ENCODE measurements at regions not wholly inside any gene's neighbourhood (a gene's known extent, or its start where the extent isn't known, plus 50 kb on each side); places are given as distances from the start of the nearest gene placed in this dataset.
"Not testable (repeated sequence)": the region's sequence is repeated elsewhere in the genome, so short reads cannot be mapped to it uniquely, and the experiment has no call there.

- Mint-ChIP-seq H3K27me3 (ENCODE audit: low read depth in 2 of 2) (no peaks in the 10 kb centered on the region), H3K4me1 (no peaks in the 10 kb centered on the region), H3K9me3 (peaks cover 2 to 6% of the 10 kb centered on the region in 2 donors), H3K27ac (no peak overlapping the region), H3K4me3 (no peak overlapping the region), H3K36me3 (no peaks in the 10 kb centered on the region)
- no peak for DNase-seq
- H3K9me3 ChIP-seq (ENCODE audit: control insufficient read depth, insufficient read depth, low read length) = no peaks in the 10 kb centered on the region
- 92% methylated on average over 6 of the region's 6 CpGs for WGBS (ENCODE audit: insufficient coverage)
- no peak for ATAC-seq
- no peak for TF ChIP-seq CTCF (IDR thresholded peaks at IDR 0.05)
- H3K4me3 ChIP-seq (ENCODE audit: low read length) = no peak overlapping the region
- no peaks in the 10 kb centered on the region for H3K27me3 ChIP-seq (ENCODE audit: control insufficient read depth, insufficient read depth, low read length)
- H3K27ac ChIP-seq (ENCODE audit: low read length) = no peak overlapping the region
- H3K36me3 ChIP-seq (ENCODE audit: control insufficient read depth, insufficient read depth, low read length) = no peaks in the 10 kb centered on the region
- intact Hi-C loops (cut with micrococcal nuclease) = no loop called here
- no peaks in the 10 kb centered on the region for H3K4me1 ChIP-seq (ENCODE audit: control insufficient read depth, insufficient read depth, low read length)
Observed at GRCh38 chr5:83856881-83857280, 136.2 kb upstream of the HAPLN1 start.

GRCh38 chr5:83850412-83850811, 129.8 kb upstream of the HAPLN1 start:
- H3K4me1 Mint-ChIP-seq; H3K27ac ChIP-seq (ENCODE audit: low read length); ATAC-seq; DNase-seq; H3K27me3 Mint-ChIP-seq (ENCODE audit: low read depth in 2 of 2); intact Hi-C loops (cut with micrococcal nuclease); H3K9me3 ChIP-seq (ENCODE audit: control insufficient read depth, insufficient read depth, low read length); H3K36me3 ChIP-seq (ENCODE audit: control insufficient read depth, insufficient read depth, low read length); H3K4me3 ChIP-seq (ENCODE audit: low read length); H3K4me3 Mint-ChIP-seq; H3K4me1 ChIP-seq (ENCODE audit: control insufficient read depth, insufficient read depth, low read length); H3K36me3 Mint-ChIP-seq; H3K27me3 ChIP-seq (ENCODE audit: control insufficient read depth, insufficient read depth, low read length); H3K27ac Mint-ChIP-seq: not testable (repeated sequence)
- WGBS (ENCODE audit: insufficient coverage) = 86% methylated on average over 1 of the region's 3 CpGs
- peaks cover 5 to 15% of the 10 kb centered on the region in 2 donors for H3K9me3 Mint-ChIP-seq

GRCh38 chr5:83848941-83849340, 128.3 kb upstream of the HAPLN1 start:
- no peak for TF ChIP-seq CTCF (IDR thresholded peaks at IDR 0.05)
- DNase-seq (no peak), ATAC-seq (no peak)
- Mint-ChIP-seq H3K4me1 (no peaks in the 10 kb centered on the region), H3K27ac (no peak overlapping the region), H3K9me3 (peaks cover 5 to 15% of the 10 kb centered on the region in 2 donors), H3K27me3 (ENCODE audit: low read depth in 2 of 2) (no peaks in the 10 kb centered on the region), H3K4me3 (no peak overlapping the region), H3K36me3 (no peaks in the 10 kb centered on the region)
- Histone ChIP-seq H3K9me3 (ENCODE audit: control insufficient read depth, insufficient read depth, low read length) (no peaks in the 10 kb centered on the region), H3K27ac (ENCODE audit: low read length) (no peak overlapping the region), H3K27me3 (ENCODE audit: control insufficient read depth, insufficient read depth, low read length) (no peaks in the 10 kb centered on the region), H3K36me3 (ENCODE audit: control insufficient read depth, insufficient read depth, low read length) (no peaks in the 10 kb centered on the region), H3K4me1 (ENCODE audit: control insufficient read depth, insufficient read depth, low read length) (no peaks in the 10 kb centered on the region), H3K4me3 (ENCODE audit: low read length) (no peak overlapping the region)
- WGBS (ENCODE audit: insufficient coverage) = 0% methylated on average over 2 of the region's 2 CpGs
- intact Hi-C loops (cut with micrococcal nuclease) = no loop called here

GRCh38 chr5:83846624-83847350, 126.1 kb upstream of the HAPLN1 start:
- no peak for DNase-seq
- no peak overlapping the region for H3K27ac ChIP-seq (ENCODE audit: low read length)
- H3K36me3 ChIP-seq (ENCODE audit: control insufficient read depth, insufficient read depth, low read length) = no peaks in the 10 kb centered on the region
- Mint-ChIP-seq H3K9me3 (peaks cover 8 to 19% of the 10 kb centered on the region in 2 donors), H3K27me3 (ENCODE audit: low read depth in 2 of 2) (no peaks in the 10 kb centered on the region), H3K4me3 (no peak overlapping the region), H3K4me1 (no peaks in the 10 kb centered on the region), H3K36me3 (no peaks in the 10 kb centered on the region), H3K27ac (no peak overlapping the region)
- no peaks in the 10 kb centered on the region for H3K4me1 ChIP-seq (ENCODE audit: control insufficient read depth, insufficient read depth, low read length)
- 66% methylated on average over 2 of the region's 3 CpGs for WGBS (ENCODE audit: insufficient coverage)
- H3K4me3 ChIP-seq (ENCODE audit: low read length) = no peak overlapping the region
- H3K27me3 ChIP-seq (ENCODE audit: control insufficient read depth, insufficient read depth, low read length) = no peaks in the 10 kb centered on the region
- no peaks in the 10 kb centered on the region for H3K9me3 ChIP-seq (ENCODE audit: control insufficient read depth, insufficient read depth, low read length)
- TF ChIP-seq CTCF (IDR thresholded peaks at IDR 0.05) = no peak
- intact Hi-C loops (cut with micrococcal nuclease) = no loop called here
- ATAC-seq = no peak
